Cerebellar cortex (tissue), 1 donor: ENCODE measurements at regions not wholly inside any gene's neighbourhood (a gene's known extent, or its start where the extent isn't known, plus 50 kb on each side); places are given as distances from the start of the nearest gene placed in this dataset.
"Not testable (repeated sequence)": the region's sequence is repeated elsewhere in the genome, so short reads cannot be mapped to it uniquely, and the experiment has no call there.

Experiments used
- DNase-seq: peaks from one replicate; pipeline ENCODE4 v3.0.0-alpha.2; 2015; ENCODE audit warnings: low spot score

DNA sequence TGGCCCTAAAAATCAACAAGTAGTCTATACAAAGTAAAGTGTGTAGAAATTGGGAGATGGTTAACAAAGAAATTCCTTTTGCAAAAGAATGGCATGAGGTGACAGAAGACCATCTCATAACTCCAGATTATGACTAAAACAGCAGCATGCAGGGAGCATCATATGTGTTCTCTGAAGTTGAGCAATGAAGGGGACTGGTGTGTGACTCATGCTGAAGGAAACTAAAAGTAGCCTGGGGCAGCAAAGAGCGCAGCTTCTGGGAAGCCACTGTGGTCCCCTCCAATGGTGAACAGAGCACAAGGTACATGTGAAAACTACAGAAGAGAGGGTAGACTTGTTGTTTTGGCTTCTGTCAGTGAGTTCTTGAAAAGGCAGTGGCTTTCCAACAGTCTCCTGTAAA lies 133.4 kb downstream of the MACC1 start:
- no peak for DNase-seq

DNA sequence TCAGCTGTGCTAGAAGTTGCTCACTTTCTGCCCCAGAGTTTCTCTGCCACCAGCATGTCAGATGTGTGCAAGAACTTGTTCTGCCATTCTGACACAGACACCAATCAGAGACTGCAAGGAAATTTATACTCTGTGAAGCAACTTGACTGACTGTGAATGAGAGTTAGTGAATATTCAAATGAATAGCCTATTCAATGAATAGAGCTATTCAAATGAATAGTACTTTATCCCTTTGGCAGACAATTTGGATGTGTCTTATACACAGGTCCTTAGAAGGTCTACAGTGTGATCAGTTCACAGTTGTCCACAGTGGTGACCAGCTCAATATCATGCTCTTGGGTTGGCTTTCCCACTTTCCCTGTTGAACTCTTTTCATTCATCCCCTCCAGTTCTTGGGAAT lies 138.1 kb downstream of the MACC1 start:
- DNase-seq = no peak

DNA sequence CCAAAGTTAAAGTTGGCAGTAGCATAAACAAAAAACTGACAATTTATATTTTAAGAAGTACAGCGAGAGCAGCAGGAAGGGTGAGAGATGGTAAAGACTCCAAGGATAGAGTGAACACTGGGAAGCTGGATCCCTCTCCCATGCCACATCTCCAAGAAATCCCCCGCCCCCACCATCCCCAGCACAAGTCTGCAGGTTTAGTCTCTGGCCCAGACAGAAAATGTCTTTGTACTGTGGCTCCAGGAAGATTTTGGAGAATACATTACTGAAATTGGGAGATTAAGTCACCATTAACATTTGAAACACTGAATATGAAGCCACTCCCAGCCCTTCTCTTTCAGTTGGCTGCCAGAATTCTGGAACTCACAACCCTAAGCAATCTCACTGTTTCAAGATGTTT lies 140.3 kb downstream of the MACC1 start:
- no peak for DNase-seq

DNA sequence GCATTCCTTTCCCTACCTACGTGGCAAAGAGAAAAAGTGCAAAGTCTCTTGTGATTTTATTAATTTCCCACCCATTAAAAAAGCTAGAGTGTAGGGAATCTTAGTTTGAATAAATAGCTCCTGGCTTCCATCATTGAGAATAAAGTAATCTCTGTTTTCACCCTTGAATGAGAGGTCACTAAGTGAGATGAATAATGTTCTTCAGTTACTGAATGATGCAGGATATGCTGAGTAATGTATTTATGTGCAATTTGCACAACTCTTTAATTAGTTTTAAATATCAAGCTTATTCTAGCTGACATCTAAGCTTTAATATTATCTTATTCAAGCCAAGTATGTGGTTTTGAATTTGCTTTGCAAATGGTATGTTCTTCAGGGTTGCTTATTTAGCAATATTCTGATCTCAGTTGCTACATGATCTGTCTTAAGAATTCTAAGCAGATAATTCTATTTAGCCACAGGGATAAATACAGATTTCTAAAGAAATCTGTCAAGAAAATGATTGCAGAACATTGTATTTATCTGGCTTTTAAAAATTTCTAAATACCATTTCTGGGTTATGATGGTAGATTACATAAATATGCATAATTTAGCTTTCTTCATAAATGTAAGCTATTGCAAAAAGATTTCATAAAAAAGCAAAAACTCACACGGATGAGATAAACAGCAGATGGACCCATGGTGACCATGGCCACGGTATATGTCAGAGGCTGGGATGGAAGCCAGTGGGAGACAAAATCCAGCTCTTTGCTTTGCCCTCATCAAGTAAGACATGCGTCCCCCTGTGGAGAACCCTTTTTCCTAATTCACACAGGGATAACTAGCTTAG lies 141.0 kb downstream of the MACC1 start:
- DNase-seq = no peak

DNA sequence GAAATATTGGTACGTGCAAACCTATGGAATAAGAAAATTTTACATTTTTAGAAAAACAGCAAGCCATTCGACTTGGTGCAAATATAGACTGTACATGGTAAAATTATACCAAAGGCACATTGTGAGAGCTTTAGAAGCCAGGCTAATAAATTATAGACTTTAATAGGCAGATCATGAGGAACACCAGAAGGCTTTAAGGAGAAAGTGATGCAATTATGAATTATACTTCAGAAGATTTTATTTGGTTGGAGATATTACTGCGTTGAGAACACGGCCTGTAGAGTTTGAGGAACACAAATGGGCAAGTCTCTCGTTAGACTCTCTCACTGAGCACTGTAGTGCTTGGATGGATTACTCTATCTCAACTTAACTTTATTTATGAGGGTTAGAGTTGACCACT lies 141.7 kb downstream of the MACC1 start:
- DNase-seq = no peak

DNA sequence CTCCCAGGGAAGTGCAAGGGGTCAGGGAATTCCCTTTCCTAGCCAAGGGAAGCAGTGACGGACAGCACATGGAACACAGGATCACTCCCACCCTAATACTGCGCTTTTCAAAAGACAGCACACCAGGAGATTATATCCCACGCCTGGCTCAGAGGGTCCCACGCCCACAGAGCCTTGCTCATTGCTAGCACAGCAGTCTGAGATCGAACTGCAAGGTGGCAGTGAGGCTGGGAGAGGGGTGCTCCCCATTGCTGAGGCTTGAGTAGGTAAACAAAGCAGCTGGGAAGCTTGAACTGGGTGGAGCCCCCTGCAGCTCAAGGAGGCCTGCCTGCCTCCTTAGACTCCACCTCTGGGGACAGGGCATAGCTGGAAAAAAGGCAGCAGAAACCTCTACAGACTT lies 149.2 kb downstream of the MACC1 start:
- not testable (repeated sequence) for DNase-seq

DNA sequence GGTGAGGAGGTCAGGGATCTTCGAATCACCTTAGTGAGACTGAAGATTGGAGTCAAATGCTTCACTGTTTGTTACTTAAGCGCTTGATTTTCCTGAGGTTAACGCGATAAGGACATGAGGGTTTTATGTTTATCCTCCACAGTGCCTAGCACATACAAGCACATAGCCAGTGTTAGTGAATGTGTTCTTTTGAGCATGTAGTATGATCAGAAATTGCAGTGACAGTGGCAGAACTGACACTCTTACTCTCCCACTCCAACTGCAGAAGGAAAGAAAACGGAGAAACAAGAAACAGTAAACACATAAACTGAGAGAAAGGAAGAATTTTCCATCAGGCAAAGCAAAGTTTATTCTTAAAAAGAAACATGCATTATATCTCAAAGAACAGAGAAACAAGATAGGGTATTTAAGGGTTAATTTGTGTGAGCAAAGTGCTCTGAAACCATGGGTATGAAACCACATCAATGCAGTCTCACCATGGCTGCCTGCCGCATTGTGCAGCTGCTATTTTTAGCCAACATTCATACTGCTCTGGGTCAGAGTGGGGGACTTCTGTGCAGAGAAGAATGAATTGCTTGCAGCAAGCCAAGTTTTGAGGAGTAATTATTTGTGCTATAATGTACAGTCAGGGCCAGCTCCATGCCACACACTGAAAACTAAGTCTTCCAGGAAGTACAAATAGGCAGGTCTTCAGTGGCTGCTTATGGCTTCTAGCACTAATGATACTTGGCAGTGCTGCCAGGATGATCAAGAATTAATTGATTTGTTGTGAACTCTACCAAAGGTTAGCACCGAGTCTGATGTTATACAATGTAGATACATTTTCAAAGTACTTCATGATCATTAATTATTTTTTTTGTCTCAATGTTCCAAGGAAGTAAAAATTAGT lies 152.0 kb downstream of the MACC1 start:
- DNase-seq = no peak

DNA sequence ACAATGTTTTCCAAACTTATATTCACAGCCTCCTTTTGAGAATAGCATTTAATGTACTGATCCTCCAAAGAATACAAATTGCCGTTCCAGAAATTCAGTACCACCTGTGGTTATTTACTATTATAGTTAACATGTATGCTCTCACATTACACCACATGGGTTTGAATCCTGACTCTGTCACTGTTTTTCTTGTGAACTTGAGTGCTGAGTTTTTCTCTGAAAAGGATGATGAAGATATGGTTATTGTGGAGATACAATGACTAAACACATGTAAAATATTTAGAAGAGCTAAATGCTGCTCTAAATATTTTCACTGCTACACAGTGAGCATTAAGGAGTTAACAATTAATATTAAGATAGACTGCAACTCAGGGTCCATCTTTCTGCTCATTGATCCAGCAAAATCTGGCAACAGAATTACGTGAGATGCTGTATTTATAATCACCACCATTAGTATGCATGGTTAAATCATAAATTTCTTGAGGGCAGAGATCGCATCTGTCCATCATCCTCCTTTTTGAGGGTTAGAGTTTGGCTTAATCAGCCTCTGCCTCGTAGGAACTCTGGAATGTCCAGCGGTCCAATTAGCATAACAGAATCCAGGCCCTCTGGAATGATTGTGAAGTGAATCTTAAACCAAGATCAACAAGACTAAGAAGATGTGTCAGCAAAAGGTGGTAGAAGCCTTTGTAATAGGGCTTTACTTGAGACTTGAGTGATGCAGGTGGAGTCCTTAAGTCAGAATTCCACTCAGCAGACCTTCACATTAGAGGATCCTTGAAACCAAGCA lies 152.8 kb downstream of the MACC1 start:
- no peak for DNase-seq

DNA sequence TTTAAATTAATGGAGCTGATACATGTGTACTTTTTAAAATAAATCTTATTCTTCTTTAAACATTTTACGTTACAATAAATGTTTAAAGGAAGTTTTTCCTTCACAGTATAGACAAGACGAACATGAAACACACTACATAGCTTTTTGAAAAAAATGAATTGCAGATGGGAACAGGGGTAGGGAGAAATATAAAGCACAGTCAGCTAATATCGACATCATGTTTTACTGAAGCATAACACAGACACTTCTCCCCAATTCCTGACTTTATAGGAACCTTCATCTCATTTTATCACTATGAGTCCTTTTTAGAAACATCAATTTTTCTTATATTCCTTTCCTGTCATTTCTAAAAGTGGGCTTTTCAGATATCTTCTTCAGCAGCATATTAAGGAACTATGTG lies 153.5 kb downstream of the MACC1 start:
- DNase-seq = no peak

DNA sequence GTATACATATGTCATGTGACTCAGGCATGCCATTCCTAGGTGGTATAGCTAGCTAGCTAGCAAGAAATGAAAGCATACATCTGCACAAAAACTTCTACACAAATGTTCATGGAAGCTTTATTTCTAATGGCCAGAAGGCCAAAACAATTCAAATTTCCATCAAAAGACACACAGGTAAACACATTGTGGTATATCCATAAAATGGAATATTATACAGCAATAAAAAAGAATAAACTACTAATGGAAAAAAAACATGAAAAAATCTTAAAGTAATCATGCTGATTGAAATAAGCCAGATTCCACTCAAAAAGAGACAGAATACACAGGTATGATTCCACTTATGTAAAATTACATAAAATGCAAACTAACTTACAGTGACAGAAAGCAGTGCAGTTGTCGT lies 154.3 kb downstream of the MACC1 start:
- DNase-seq = no peak

DNA sequence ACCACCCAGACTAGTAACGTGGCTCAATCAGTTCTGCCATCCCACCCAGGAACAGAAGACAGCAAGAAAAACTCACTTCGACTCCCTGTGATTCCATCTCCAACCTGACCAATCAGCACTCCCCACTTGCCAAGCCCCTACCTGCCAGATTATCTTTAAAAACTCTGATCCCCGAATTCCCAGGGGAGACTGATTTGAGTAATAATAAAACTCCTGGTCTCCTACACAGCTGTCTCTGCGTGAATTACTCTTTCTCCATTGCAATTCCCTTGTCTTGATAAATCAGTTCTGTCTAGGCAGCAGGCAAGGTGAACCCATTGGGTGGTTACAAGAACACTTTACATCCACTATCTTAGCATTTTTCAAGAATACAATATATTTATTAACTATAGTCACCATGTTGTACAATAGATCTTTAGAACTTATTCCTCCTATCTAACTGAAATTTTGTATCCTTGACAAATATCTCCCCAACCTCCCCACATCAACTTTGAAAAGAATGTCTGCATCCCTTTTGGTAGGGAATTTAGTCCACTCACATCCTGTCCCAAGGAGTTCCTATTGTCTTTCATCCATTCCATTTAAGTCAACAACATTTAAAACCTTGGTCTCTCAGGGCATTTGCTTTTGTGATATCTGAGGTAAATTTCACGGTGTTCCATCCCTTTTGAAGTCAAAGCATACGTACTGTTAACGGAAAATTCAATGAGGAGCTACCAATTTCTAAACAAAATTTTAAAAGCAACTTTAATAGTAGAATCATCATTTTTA lies 163.7 kb downstream of the MACC1 start:
- DNase-seq = no peak

DNA sequence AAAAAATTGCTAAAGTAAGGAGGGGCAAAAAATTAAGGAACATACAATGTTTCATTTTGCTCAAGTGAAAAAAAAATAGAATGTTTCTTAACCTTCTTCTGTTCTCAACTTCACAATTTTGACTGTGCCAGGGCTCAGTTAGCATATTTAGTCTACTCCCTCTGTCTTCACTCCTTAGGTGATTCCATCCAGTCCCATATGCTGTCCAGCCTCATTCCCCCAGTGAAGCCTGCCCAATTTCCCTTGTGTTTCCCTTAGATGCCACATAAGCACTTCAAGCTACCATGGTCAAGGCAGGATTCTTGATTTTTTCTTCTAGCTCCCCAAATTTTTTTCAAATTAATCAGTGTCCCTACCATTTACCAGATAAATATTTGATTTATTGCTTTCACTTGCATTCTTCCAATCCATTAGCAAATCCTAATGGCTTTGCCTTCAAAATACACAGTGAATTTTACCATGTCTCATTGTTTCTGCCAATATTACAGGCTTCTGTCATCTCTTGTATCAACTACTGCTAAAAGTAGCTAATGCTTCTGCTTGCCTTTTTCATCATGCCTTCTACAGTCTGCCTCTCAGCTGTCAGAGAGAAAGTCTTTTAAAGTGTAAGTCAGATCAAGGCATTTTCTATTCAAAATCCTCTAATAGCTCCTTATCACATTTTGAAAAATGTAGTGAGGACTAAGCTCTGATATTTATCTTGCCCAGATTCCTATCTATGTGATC lies 166.8 kb downstream of the MACC1 start:
- DNase-seq = no peak

DNA sequence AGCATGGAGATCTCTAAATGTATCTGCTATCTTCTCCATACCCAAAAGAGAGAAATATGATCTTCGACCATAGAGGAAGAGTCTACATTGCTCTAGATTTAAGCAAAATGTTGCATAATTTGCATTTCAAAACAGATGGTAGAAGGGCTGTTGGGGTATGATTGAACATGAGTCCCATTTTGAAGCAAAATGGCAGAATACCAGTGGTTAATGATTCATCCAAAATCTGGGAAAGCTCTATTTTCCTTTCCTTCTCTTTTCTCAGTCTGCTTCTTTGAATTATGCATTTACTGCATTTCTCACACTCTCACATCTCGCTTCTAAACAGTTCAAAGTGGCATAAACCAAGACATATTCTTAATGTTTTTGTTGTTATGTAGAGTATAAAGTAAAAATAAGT lies 178.5 kb downstream of the MACC1 start:
- DNase-seq = no peak

DNA sequence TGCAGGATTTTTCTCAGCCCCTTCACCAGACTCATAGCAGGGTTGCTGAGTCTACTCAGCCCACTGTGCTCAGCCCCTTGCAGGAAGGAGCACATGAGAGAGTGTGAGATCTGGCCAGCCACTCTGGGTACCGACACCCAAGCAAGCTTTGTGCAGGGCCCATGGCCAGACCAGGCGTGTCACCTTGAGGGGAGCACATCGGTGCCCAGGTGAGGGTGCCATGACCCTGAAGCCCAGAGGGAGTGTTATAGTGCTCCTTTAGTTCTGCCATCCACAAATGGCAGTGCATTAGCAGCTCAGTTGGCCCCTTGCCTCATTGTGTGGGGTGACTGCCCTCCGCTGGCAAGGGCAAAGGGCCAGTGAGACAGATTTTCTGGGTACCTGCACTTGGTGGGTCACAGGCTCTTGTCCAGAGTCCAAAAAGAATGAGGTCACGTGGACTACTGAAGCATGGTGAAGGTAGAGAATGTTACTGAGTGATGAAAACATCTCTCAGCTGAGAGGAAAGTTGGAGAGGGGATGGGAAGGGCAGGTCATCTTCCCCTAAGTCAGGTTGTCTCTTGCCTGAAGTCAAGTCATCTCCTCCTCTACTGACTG lies 181.8 kb downstream of the MACC1 start:
- no peak for DNase-seq

DNA sequence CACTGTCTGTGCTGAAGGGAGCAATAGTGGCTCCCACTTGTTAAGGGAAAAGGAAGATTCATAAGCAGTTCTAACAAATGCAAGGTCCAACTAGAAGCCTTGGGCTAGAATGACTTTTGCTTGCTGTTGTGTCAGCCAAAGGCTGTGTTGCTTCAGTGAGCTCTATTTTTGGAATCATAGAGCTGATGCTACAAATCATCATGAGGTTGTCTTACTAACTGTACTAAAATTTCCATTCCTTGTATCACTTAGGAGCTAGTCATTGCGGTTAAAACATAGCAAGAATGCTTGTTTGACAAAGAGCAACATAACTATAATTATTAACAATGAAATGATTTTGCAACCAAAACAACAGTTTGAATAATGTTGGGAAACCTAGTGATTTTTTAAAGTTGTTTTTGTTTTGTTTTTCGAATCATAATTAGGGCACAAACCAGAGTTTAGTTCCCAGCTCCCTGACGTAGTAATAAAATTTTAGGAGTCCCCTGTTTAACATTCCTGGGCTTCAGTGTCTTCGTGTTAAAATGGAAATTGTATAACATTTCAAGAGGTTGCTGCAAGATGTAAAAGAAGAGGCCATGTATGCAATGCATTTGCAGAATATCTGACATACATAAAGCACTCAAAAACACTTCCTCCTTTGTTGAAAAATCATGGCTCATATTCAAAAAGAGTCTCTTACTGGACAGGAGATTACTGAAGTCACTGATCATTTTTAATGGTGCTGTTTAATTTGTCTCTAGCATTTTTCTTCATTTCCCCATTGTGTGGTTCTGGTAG lies 183.4 kb downstream of the MACC1 start:
- DNase-seq = no peak

DNA sequence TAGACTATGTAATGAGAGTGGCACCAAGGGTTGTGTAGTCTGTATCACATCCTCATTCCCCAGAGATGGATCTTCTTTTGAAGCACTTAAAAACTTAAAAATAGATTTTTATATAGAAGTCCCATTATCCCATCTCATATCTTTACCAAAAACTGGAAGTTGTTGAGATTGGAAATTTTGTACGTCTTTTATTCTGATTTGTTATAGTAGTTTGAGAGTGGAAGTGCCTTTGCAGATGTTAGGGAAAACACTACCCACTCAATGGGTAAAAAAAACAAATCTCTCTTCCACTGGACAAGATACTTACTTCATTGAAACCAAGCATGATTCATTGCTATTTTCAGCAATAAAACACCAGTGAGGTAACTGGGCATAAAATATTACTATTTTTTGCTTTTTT lies 184.4 kb downstream of the MACC1 start:
- no peak for DNase-seq

DNA sequence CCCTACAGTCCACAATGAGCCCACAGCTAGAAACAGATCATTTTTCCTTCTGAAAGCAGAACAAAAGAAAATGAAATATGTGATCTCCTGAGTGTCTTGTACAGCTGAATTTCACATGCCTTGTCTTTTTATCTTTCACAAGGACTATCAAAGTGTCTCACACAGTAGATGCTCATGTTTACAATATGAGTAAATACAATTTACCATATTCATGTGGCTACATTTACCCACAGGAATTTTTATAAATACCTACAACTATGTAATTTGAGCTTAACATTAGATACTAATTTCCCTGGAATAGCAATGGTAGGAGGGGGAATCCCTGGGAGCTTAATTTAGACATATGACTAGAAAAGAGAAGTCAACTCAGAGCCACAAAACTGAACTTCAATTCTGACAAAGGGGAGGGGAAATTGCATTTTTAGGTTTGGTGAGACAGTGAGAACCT lies 186.2 kb downstream of the MACC1 start:
- DNase-seq = no peak

DNA sequence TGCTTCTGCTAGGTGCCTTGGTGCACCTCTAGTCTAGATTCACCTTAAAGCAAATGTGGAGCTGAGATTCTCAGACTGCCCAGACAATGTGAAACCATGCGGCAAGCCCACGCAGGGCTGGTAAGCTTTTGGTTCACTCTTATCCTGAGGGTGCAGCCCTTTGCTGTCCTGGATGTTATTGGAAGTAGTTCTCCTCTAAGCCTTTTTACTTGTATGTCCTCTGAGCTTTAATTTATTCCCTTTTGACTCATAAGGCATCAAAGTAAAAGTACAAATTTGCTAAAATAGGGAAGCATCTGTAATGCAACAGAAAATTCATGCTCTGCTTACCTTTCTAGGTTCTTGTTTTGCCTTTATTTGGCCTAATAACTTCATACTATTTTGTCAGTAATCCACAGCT lies 186.8 kb downstream of the MACC1 start:
- no peak for DNase-seq

DNA sequence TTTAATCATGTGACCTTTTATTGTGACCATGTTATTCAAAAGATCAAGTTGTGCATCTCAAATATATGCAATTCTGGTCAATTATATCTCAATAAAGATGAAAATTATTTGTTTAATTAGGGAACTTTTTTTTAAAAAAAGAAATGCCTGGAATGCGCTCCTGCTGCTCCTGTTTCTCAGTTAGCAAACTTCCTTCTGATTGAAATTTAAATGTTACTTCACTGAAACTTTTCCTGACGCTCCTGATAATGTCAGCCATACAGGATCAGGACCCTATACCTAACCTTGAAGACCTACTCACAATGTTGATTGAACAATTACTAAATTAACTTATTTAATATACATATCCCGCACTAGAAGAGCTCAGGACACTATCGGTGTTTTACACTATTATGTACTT lies 190.4 kb downstream of the MACC1 start:
- no peak for DNase-seq

DNA sequence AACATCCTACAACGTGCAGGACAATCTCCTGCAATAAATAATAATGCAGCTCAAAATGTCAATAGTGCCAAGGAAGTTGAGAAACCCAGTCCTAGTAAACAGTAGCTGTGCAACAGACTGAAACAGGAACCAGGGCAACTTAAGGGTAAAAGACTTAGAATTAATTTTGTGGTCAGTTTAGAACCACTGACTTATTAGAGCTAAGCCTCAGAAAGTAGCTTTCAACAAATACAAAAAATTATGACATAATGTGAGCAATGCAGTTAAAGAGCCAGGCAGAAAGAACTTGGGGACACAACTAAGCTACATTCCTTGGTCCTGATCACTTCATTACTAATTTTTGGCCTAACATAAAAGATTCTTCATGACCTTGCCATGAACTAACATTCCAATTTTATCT lies 195.4 kb downstream of the MACC1 start:
- DNase-seq = no peak
